GM04503 (cell line): ENCODE measurements at regions not wholly inside any gene's neighbourhood (a gene's known extent, or its start where the extent isn't known, plus 50 kb on each side); places are given as distances from the start of the nearest gene placed in this dataset.

ENCODE experiments used
- DNase-seq: peaks from one replicate; pipeline ENCODE4 v3.0.0-alpha.2; 2012; ENCODE audit warnings: low read depth

DNA sequence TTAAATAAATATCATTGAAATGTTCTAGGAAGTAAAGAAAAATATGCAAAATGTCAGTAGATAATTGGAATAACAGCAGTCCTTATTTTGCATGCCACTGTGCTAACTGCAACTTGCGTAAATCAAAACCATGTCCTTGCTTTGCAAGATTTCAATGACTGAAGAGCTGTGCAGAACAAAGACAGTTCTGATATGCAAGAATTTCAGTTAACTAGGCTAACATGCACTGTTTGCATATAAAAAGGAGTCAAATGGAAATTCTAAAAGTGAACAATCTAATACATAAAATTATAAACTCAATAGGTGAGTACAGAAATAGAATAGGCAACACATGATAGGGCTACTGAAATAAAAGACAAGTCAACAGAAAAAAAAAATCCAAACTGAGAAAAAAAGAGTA lies 1844.6 kb upstream of the NUDT12 start:
- no peak for DNase-seq

- DNase-seq, result no peak
Measured at GRCh38 chr5:105397749-105398148, 1835.2 kb upstream of the NUDT12 start.

DNA sequence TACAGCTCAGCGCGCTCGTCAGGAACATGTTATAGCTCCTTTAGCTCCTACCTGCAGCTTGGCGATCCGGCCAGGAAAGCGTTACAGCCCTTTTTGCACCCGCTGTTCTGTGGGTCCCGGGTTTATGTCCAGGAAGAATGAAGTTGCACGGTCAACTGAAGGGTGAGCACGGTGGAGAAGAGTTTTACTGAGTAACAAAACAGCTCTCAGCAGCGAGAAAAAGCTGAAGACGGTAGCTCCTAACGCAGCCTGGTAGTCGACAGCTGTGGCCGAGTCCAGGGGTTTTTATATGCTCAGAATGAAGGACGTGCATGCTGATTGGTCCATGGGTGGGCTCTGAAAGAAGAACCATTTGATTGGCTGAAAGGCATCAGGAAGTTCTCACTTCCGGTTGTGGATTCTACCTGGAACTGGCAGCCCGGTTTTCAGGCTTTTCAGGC lies 1830.1 kb upstream of the NUDT12 start:
- DNase-seq, result no peak

- no peak for DNase-seq
Measured at GRCh38 chr5:105392122-105392709, 1829.6 kb upstream of the NUDT12 start.

GRCh38 chr5:105380126-105380525 lies 1817.5 kb upstream of the NUDT12 start:
- no peak for DNase-seq

DNA sequence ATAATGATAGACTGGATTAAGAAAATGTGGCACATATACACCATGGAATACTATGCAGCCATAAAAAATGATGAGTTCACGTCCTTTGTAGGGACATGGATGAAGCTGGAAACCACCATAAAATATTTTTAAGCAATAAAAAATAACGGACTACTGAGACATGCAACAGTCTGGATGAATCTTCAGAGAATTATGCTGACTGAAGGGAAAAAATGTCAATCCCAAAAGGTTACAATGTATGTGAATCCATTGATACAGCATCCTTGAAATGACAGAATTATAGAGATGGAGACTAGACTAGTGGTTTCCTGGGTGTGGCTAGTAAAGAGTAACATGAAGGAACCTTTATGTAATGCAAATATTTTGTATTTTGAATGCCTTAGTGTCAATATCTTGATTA lies 1808.6 kb upstream of the NUDT12 start:
- DNase-seq, result no peak

DNA sequence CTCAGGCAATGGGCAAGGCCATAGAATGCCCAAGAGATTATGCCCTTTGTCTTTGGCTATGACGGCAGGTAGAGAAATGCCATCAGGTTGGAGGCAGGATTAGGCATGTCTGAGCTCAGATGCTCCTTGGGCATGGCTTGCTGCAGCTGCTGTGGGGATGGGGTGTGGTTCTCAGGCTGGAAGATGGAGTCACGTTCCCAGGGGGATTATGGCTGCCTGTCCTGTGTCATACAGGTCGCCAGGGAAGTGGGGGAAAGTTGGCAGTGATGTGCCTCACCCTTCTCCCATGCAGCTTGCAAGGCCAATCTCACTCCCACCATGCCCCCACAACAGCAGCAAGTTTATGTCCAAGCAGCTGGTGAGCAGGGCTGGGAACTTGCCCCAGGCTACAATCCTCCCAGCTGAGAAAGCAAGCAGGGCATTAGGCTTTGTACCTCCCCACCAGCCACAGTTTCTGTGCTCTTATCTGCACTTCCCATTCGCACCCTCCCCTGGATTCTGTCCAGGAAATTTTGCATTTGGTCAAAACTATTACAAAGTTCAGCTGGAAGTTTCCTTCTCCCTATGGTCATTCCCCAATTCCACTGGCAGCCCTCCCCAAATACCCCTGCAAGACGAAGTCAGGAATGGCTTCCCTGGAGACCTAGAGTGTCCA lies 1788.0 kb upstream of the NUDT12 start:
- DNase-seq, result no peak

DNA sequence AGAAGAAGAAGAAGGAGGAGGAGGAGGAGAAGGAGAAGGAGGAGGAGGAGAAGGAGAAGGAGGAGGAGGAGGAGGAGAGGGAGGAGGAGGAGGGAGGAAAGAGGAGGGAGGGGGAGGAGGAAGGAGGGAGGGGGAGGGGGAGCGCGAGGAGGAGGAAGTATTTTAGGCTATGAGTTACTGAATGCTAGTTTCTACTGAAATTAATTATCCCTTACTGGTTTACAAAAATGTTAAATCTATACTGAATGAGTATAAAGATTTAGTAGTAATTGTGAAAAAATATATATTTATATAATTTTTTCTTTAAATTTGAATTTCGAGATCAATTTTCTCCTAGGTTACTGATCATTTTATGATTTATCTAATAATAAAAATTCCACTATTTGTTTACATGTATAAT lies 1769.0 kb upstream of the NUDT12 start:
- DNase-seq, result no peak

DNA sequence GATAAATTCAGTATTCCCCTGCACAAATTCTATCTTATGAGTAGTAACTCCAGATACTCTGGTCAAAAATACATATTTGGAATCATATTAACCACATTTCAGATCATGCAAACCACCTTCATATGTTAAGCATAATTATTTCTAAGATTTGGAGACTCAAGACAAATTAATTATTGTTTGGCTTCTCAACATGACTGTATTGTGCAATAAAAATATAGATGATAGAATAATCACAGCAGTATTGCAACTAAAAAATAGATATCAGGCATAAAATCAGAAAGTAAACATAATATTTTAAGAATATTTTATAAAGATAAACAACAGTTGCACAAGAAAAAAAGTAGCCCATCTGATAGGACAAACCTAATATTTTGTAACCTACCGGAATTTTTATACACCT lies 1767.6 kb upstream of the NUDT12 start:
- no peak for DNase-seq

GRCh38 chr5:105304859-105305258 lies 1742.3 kb upstream of the NUDT12 start:
- no peak for DNase-seq

DNA sequence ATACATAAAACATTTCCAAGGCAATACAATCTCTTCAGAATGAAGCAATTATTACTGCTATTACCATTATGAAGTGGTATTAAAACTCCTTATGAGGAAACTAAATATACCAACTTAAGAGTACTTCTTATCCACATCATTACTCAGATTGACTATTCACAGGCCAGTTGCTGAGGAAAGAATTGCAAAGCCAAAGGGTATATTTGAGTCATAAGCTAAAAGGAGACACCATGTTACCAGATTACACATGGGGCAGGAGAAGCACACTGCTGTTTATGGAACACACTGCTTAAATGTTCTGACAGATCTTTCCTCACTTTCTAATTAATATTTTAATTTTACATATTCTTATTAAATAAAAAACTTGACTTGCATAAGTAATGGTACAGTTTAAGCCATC lies 1726.4 kb upstream of the NUDT12 start:
- DNase-seq, result no peak

DNA sequence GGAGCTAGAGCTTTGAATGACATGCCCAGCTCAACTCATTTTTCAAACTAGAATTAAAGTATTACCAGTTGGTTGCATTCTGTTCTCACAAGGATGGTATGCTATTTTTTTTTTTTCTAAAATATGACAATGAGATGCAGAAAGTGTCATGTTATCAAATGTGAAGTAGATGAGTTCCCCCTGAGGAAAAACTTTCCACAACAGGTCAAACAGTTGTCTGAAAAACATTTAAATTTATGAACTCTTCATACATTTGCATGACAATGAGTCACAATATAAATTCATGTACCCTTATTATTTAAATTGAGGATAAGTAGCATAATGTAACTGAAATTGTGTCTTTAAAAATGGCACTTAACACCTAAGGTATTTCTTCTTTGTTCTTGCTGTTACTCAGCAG lies 1720.5 kb upstream of the NUDT12 start:
- no peak for DNase-seq

DNA sequence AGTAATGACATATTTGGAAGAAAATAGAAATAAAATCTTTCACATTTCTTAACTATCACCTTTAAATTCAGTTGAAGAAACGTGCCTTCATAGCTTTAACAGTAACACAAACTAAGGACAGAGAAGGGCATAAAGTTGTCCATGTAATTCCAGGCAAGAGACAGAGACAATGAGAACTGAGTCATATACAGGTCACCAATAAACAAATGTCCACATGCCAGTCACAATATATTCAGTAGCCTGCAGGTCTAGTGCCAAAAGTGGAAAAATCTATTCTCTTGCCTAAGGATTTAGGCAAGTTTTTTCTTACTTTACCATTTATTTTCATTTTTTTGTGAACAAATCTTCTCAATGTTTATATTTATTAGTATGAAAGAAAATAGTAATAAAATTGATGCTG lies 1711.5 kb upstream of the NUDT12 start:
- no peak for DNase-seq

GRCh38 chr5:105263515-105263914 lies 1700.9 kb upstream of the NUDT12 start:
- DNase-seq, result no peak

- DNase-seq, result no peak
Measured at GRCh38 chr5:105259581-105260217, 1697.1 kb upstream of the NUDT12 start.

DNA sequence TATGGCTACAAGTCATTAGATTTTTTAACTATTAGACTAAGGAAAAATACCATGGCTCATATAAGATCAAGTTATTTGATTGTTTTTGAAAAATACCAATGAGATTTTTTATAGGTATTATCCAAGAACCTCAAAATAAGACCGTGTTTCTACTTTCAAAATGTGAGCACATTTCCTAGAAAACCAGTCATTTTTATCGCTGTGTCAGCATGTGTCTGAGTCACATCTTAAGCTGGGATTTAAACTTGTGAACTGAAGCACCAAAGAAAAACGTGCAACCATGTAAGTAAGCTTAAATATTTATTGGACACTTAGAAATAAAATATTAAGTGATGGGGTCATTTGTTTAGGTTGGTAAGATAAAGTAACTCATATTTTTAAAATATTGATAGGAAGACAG lies 1676.0 kb upstream of the NUDT12 start:
- no peak for DNase-seq

- no peak for DNase-seq
Measured at GRCh38 chr5:105230516-105231157, 1668.0 kb upstream of the NUDT12 start.

DNA sequence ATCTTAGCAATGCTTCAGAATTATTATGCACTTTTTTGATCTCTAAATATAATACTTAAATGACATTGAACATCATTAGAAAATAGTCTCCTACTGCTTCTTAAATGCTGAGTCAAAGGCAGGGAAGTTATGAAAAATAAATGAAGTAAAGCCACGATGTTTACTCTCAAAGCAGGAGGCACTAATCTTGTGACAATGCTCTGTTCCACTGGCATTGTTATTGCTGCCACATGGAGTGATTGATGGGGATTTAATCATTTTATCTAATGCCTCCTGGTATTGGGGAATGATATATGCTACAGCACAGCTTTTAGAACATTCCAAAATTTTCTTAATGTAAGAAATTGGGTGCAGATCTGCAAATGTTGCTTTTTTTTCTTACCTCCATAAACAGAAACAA lies 1655.4 kb upstream of the NUDT12 start:
- no peak for DNase-seq

DNA sequence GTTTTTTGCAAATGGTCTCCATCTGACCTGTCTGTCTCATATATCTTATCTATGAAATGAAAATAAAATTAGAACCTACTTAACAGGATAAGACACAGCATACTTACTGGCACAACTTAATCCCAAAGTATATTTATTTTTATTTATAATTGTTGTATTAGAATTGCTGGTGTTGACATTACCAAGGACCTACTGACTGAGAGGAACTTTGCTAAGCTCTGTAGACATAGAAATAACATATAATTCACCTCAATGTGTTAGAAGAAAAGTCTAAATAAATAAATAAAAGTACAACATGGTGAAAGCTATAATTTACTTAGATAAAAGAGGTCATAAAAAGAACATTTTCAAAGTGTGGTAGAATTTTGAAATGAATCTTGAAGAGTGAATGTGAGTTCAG lies 1650.5 kb upstream of the NUDT12 start:
- DNase-seq, result no peak

DNA sequence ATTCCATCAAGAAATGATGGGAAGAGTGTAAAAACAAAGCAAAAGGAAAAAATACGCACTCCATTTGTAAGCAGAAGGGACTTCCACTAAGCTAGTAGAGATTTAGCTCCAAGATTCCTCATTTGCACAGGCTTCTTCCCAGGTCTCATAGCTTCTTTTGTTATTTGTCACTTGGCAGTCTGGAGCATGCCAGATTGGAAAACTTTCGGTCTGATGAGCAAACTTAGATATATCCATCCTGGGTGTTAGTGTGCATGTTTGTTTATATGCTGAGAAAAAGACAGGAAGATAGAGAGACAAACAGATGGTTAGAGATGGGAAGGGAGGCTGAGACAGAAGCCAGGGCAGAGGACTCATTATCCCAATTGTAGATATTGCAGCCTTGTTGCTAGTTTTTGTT lies 1644.5 kb upstream of the NUDT12 start:
- no peak for DNase-seq

DNA sequence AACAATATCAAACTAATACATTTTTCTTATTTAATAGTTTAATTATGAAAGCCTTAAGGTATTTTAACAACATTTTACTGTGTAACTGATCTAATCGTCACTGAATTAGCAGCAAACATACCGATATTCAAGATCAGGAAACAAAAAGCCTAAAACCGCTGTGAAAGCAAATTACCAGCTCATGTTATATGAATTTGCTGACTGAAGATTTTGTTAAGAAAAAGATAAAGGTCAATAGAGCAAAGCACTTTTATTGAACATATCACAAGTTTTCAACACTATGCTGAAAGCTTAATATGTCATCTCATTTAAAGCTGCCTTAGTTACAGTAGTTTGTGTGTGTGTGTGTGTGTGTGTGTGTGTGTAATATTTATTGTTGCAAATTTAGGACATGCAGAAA lies 1634.9 kb upstream of the NUDT12 start:
- DNase-seq, result no peak

DNA sequence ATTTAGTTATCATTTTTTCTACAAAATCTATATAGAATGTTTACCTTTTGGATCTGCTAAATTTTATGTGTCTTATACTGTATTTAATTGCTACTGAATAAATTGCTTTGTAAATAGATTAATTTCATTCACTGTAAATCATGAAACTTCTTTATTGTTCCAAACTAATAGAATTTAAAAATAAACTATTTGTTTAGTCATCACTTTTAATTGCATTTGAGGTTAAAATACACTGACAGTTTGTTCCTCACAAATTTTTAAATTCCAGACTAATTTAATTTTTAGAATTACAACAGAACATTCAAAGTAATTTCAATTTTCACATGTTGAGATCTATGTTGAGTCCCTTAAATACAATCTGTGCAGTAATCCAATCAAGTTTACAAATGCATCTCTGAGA lies 1633.2 kb upstream of the NUDT12 start:
- no peak for DNase-seq

DNA sequence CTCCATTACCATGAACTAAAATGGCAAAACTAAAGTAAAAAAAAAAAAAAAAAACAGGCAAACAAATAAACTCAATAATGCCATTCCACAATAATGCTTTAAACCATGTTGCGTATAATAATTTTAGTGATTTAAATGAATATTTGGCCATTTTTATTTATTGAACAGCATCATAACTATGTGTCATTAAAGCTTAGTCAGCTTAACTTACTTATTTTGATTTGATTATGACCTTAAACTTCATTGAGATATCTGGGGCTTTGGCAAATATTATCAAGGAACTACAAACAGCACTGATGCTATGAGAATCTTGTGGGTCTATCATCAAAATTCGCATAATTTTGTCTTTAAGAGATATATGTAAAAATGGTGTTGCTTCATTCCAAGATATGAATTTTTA lies 1610.3 kb upstream of the NUDT12 start:
- no peak for DNase-seq
